Vagina (tissue), 2 donors: ENCODE measurements at regions not wholly inside any gene's neighbourhood (a gene's known extent, or its start where the extent isn't known, plus 50 kb on each side); places are given as distances from the start of the nearest gene placed in this dataset.

Experiments used
- POLR2AphosphoS5 ChIP-seq, 2 donors: sonication (generic); formaldehyde crosslinking; IDR thresholded peaks; one replicate each; pipeline ENCODE4 v1.9.0; 2017; ENCODE audit warnings: antibody characterized with exemption in 2 of 2, mild to moderate bottlenecking in 2 of 2, low read depth in 1 of 2; ENCODE audit not compliant: insufficient read depth in 1 of 2
- TF ChIP-seq, protein P1 (sequence below), 3 experiments: fragments of 450-650 bp in 2 of 3; fragments of 200-600 bp in 1 of 3; sonication (generic) in 1 of 3; IDR thresholded peaks; one replicate each; pipeline ENCODE4 v1.5.1; 2017 to 2019; ENCODE audit warnings: antibody characterized with exemption in 3 of 3, mild to moderate bottlenecking in 2 of 3, moderate library complexity in 2 of 3

DNA sequence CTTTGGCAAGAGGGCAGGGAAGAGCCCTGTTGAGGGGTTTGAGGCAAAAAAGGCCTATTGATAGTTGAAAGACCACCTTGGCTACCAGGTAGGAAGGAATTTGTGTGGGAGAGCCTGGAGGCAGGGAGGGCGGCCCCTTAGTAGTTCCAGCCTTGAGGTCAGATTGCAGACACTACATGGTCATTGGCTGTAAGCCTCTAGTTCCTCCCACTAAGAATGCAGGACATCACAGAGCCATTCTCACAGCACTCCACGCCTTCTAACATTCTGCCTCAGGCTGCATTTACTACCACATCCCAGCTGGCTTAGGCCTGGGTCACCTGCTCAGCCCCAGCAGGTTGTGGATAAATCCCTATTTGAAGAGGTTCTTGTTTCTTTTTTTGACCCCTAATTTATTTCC lies 91.0 kb upstream of the SNX9 start:
- no peak for TF ChIP-seq POLR2AphosphoS5 (IDR thresholded peaks at IDR 0.05; ENCODE audit: insufficient read depth in 1 of 2, low read depth in 1 of 2)
- TF ChIP-seq, protein P1, sequence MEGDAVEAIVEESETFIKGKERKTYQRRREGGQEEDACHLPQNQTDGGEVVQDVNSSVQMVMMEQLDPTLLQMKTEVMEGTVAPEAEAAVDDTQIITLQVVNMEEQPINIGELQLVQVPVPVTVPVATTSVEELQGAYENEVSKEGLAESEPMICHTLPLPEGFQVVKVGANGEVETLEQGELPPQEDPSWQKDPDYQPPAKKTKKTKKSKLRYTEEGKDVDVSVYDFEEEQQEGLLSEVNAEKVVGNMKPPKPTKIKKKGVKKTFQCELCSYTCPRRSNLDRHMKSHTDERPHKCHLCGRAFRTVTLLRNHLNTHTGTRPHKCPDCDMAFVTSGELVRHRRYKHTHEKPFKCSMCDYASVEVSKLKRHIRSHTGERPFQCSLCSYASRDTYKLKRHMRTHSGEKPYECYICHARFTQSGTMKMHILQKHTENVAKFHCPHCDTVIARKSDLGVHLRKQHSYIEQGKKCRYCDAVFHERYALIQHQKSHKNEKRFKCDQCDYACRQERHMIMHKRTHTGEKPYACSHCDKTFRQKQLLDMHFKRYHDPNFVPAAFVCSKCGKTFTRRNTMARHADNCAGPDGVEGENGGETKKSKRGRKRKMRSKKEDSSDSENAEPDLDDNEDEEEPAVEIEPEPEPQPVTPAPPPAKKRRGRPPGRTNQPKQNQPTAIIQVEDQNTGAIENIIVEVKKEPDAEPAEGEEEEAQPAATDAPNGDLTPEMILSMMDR (IDR thresholded peaks at IDR 0.05), result no peak
